ENCODE measurements at regions not wholly inside any gene's neighbourhood (a gene's known extent, or its start where the extent isn't known, plus 50 kb on each side); places are given as distances from the start of the nearest gene placed in this dataset.

DNA sequence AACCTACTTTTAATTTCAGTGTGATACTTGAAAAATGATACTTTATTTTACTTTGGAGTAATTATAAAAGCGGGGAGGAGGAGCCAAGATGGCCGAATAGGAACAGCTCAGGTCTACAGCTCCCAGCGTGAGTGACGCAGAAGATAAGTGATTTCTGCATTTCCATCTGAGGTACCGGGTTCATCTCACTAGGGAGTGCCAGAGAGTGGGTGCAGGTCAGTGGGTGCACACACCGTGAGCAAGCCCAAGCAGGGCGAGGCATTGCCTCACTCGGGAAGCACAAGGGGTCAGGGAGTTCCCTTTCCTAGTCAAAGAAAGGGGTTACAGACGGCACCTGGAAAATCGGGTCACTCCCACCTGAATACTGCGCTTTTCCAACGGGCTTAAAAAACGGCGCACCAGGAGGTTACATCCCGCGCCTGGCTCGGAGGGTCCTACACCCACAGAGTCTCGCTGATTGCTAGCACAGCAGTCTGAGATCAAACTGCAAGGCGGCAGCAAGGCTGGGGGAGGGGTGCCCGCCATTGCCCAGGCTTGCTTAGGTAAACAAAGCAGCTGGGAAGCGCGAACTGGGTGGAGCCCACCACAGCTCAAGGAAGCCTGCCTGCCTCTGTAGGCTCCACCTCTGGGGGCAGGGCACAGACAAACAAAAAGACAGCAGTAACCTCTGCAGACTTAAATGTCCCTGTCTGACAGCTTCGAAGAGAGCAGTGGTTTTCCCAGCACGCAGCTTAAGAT is 640.3 kb downstream of the EPHA3 start:
- peak; percentile 8 for DNase-seq (ENCODE audit: low read depth, low spot score)

DNA sequence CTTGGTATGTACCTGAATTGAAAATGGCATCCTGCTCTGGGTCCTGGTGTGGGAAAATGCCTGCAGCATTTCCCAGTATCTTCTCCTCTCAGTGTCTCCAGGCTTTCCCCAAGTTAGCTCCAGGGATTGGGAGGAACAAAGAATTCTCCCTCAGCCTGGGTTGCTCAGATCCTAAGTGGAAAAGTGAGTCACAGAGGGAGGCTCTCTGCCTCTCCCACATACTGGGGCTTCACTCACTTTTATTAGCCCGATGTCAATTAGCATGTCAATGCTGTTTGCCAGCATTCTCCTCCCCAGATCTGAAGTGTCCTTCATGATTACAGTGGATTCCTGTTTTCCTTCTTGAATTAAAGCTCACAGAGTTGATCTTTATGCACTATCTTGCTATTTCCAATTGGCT is 655.0 kb downstream of the EPHA3 start:
- peak; percentile 54 for DNase-seq (ENCODE audit: low read depth, low spot score)

DNA sequence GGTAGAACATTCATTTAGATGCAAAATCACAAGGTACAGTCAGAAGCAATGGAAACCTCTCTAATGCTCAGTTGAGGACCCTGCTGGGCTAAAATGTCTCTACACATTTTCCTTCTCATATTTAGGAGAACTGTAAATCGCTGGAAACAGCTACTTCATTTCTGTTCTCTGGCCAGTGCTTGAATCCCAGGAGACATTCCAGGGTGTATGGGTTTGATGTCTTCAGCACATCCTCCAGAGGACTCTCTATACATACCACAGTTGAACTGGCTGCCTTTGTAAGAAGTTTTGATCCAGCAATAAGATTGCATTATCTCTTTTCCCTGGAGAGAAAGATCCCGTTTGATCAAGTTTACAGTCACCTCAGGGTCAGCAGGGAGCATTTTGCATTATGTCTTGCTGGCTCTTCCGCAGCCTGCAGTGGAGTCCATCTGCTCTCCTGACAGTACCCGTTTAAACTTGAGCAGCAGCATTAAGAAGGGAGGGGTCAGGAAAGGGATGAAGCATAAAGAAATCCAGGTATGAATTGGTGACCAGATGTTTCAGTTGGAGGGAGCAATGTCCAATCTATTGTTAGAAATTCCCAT is 676.0 kb downstream of the EPHA3 start:
- DNase-seq (ENCODE audit: low read depth, low spot score) = no peak

DNA sequence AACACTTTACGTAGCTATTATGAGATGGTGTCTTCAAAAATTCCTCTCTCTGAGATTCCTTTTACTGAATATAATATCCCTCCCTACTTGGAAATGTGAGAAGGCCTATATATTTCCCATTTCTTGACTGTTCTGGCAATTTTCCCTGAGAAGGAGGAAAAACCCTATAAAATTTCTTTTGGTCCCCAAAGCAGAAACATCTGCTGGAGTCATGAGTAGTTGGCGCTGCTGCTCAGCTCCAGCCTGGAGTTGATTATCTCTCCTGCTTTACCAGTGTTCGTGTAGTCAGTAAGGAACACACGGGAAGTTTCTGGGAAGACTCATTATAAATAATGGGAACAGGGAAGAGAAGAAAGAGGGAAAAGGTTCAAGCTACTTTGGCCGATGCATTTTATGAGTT is 680.1 kb downstream of the EPHA3 start:
- no peak for DNase-seq (ENCODE audit: low read depth, low spot score)

DNA sequence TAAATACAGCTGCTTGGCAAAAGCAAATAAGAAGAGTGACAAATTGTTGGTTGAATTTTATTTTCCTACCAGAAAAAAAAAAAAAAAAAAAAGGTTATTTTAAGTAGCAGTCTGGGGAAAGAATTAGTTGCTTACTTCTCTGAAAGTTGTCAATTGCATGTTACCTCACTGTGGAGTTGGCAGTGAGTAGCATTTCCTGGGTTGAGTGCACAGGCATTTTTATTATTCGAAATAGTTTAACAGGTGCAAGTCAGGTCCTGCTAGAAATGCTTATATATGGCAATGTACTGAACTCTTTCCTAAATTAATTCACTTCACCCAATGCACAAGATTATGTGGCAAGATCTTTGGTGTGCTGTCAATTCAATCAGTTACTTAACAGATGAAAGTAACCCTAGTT is 680.6 kb downstream of the EPHA3 start:
- no peak for DNase-seq (ENCODE audit: low read depth, low spot score)

DNA sequence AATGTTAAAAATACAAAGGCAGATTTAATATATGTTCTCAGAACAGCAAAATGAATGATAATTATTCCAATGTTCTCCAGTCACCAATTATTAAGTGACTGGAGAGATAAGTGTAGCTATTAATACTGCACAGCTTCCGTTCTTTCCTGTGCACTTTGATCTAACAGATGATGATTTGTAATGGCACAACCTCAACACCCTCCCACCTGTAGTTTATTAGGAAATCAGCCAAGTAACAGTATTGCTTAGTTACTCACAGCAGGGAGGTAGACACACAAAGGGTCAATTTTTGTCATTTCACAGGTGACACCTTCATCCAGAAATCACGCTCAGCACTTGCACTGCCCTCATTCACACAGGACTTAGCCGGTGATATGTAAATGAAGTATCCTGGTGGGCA is 688.1 kb downstream of the EPHA3 start:
- no peak for DNase-seq (ENCODE audit: low read depth, low spot score)

DNA sequence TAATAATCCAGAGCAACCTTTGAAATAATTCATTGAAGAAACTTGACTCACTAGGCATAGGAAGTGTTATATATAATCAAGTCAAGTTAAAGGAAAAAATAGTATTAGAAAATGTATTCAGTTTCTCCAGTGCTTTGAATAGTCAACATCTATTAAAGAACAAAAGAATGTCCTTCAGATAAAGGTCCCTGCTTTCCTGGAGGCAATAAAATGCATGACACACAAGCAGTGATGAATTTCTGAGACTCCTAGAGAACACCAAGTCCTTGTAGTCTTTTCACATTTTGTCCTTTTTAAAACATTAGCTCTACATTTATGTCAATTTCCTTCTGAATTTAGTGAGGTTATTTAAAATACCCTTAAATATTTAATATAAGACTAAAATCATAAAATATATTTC is 695.5 kb downstream of the EPHA3 start:
- DNase-seq (ENCODE audit: low read depth, low spot score) = no peak

DNA sequence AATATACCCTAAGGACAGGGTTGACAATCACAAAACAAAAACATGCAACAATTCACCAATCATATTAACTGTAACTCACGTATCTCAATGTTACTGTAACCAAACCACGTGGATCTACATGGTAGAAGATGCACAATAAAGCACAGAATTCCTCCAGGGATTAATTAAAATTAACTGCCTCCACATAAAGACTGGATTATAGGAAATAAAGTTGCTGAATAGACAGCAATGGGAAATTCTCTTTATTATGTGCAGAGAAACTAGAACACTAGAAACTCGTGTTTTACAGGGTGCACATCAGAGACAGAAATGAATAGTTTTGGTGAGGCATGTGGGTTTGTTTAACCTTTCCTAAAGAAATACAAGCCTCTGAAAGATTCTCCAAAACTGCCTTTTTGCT is 696.3 kb downstream of the EPHA3 start:
- no peak for DNase-seq (ENCODE audit: low read depth, low spot score)

DNA sequence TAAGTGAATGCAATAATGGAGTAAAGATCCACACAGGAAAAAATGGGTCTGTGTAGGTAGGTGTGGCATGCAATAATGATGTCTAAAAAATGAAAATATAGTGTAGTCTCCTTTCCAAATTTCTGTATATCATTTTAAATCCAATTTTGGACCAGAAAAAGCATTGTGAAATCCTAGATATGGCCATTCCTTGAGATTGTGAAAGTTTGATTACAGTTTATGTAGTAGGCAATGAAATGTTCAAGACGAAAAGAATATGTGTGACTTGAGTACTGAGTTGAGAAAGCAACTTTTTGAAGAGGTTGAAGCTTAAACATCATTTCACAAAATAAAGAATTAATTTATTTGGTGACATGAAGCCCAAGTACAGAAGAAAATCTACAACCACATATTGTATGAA is 698.7 kb downstream of the EPHA3 start:
- DNase-seq (ENCODE audit: low read depth, low spot score) = no peak

DNA sequence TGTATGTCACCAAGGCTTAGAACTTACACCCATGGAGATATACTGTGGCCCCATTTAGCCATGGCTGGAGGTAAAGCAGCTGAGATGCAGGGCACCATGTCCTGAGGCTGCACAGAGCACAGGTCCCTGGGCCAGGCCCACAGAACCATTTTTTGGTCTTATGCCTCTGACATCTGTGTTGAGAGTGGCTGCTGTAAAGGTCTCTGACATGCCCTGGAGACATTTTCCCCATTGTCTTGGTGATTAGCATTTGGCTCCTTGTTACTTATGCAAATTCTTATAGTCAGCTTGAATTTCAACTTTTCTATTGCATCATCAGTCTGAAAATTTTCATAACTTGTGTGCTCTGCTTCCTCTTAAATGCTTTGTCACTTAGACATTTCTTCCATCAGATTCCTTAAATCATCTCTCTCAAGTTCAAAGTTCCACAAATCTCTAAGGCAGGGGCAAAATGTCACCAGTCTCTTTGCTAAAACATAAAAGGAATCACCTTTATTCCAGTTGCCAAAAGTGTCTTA is 701.3 kb downstream of the EPHA3 start:
- DNase-seq (ENCODE audit: low read depth, low spot score) = no peak

DNA sequence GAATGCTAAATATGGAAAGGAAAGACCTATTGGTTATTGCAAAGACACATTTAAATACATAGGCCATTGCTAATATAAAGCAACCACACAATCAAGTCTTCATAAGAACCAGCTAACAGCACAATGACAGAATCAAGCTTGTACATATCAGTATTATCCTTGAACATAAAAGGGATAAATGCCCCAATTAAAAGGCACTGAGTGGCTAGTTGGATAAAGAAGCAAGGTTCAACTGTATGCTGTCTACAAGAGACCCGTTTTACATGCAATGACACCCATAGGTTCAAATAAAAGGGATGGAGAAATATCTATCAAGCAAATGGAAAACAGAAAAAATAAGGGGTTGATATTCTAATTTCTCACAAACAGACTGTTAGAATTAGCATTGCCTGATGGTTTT is 706.1 kb downstream of the EPHA3 start:
- DNase-seq (ENCODE audit: low read depth, low spot score) = no peak

DNA sequence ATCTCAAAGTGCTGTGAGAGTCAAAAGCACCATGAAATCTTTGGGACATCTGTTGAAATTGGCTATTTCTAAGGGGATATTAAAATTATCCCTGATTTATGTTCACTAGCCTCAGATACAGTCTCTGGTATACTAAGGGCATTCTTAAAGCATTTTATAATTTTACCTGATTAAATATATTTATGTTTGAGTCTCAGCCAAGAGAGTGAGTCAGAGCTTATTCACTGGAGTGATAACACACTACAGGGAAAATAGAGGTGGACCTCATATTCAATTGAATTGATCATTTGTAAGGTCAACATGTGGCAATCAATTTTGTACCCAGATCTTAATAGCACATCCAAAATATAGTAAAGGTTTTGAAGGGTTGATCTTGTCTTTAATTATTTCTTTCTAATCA is 733.6 kb downstream of the EPHA3 start:
- DNase-seq (ENCODE audit: low read depth, low spot score) = no peak

DNA sequence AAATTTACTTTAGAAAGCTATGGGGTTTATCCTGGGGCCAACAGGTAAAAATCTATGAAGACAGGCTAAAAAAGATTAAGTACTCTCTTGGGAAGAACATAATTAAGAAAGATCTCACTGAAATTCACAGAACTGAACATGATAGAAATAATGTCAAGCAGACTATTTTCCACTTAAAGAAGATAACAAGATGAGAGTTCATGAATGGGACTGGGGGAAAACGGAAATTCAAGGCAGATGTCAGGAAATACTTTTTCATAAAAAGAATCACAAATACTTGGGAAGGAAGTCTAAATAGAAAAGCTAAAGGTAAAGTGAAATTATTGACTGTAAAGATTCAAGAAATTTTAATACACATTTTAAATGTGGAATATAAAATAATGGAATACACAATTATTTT is 737.6 kb downstream of the EPHA3 start:
- DNase-seq (ENCODE audit: low read depth, low spot score) = no peak

DNA sequence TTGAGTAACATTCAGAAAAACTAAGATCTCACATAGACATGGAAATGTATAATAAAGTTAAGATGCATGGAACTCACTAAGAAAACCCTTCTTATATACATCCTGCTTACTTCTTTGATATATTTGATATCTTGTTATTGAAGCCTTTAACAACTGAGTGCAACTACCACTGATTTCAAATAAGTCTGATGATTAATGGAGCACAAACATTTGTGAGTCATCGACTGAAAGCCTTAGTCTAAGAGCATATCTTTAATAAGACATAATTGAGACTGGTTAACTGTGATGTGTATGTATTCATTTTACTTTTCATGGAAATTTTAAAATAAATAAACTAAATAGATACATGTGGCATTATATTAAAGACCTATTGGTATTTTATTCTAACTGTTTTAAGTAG is 740.5 kb downstream of the EPHA3 start:
- no peak for DNase-seq (ENCODE audit: low read depth, low spot score)

DNA sequence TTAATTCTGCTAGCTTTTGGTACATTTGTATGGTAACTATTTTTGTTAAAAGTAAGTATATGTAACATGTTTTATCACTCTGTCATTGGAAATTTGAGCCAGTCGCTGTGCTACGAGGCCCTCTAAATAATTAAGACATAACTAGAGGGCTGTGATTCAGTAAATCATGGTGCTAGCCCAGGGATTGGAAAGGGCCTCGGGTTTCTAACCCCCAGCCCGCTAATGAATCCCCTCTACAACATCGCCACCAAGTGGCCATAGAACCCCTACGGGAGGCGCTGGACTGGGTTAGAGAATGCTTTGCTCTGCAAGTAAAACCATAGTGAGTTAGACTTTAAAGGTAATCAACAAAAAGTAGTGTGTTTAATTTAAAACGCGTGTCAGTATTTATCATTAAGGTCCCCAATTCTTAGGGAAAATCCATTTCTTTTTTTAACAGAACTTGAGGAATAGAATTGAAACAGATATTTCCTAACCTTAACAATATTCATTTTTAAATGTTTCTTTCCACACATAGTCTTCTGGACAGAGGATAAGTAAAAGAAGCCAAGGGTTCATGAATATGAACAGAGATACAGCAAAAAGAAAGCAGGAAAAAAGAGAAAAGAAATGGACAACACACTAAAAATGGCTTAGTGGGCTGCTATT is 744.7 kb downstream of the EPHA3 start:
- DNase-seq (ENCODE audit: low read depth, low spot score) = peak; percentile 85

DNA sequence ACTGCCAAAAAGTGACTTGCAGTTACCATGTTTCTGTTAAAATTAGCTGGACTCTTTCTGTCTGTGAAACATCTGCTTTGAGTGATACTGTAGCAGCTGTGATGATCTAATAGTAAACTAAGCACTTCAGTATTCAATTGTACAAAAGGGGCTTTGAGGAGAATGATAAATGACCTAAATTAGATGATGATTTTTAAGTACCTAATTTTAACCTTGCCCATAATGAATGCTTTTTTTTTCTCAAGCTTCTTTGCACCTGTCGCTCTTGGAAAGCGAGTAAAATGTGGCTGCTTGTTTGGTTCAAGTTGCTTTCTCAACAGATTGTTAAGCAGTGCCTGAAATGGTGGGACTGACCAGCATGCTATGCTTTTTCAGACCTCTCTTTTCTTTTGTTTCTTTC is 752.3 kb downstream of the EPHA3 start:
- no peak for DNase-seq (ENCODE audit: low read depth, low spot score)

DNA sequence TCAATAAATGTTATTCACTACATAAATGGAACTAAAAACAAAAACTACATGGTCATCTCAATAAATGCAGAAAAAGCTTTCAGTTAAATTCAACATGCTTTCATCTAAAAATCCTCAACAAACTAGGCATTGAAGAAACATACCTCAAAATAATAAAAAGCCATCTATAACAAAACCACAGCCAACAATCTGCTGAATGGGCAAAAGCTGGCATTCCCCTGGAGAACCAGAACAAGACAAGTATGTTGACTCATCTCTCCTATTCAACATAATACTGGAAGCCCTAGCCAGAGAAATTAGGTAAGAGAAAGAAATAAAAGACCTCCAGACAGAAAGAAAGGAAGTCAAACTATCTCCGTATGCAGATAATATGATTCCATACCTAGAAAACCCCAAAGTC is 759.9 kb downstream of the EPHA3 start:
- no peak for DNase-seq (ENCODE audit: low read depth, low spot score)

DNA sequence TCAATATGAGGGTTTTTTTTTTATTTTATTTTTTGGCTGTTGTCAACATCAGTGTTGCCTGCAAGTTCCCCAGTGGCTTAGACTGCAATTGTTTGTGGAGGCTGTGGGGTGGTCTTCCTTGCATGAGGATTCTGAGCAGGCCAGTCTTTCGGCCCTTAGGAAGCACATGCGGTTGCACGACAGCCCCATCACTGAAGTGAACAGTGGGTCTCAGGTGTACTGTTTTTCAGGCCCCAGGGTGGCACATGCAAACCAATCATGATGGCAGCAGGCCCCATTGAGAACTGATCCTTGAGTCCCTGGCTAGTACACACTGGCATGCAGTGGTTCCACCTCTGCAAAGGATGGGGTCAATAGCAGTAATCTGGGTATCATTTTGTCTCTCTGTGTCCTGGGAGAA is 768.7 kb downstream of the EPHA3 start:
- no peak for DNase-seq (ENCODE audit: low read depth, low spot score)

DNA sequence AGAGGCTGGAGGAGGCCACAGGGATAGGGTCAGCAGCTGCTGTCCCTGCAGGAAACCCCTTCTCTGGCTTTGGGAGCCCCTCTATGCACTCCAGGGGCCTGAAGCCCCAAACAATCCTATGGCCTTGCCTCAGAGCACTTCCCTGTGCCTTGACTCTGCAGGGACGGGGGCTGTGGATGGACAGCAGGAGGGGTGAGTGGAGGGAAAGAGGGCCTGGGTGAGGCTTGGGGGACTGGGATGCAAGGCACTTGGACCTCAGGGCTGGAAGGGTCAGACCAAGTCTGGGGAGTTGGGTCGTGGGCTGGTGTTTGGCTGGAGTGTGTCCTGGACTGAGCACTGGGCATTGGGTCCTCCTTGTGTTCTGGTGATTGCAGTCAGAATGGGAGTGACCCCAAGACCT is 769.8 kb downstream of the EPHA3 start:
- DNase-seq (ENCODE audit: low read depth, low spot score) = no peak

DNA sequence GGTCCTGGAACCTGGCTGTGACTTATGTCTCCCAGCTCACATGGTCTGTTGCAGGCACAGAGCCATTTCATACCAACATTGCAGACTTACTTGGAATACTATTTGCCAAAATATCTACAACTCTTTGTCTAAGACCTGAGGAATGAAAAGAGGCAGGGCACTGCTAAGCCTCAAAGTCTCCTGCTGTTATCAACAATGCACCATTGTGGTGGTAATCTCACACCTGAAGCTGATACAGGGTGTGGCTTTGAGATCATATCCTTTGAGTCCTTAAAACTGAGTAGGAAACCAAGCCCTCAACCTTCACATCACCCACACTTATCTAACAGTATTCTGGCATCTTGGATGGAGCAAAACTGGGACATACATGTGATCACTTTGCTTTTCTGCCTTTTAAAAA is 782.0 kb downstream of the EPHA3 start:
- peak; percentile 14 for DNase-seq (ENCODE audit: low read depth, low spot score)

DNA sequence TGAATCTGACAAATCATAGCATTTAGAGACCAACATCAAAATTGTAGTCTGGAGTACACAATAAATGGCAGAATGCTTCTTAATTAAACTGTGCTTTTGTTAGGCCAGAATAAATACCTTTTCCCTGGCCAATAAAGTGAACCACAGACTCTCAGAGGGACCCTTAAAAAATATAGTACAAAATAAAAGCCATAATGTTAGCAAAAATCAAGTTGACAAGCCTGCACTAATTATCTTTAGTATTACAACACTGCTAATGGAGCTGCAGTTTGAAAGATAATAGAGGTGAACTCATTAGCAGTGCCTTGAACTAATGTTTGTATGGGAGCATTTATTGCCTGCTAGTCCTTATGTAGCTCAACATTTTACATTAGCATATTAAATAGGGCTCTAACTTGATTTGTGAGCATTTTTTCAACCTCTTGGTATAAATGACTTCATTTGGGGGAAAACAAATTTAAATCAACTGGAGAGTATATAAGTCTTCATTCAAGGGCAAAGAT is 801.3 kb downstream of the EPHA3 start:
- no peak for DNase-seq (ENCODE audit: low read depth, low spot score)

DNA sequence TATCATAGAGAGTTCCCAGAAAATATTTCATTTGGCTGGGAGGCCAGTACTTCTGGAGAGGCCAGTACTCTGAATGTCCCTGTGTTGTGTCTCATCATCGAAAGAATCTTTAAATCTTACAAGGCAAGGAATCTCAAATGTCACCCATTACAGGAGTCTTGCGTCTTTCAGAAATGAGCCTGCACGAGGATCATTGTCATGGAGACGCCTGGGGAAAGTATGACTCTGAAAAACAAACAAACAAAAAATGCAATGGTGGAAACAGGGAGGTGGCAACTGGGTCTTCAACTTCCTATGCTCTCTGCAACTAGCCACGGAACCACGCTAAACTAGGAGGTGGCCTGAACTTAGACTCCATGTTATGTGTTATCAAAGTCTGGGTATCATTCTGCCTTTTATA is 804.6 kb downstream of the EPHA3 start:
- DNase-seq (ENCODE audit: low read depth, low spot score) = no peak
